Right forelimb (tissue), 1 donor: ENCODE measurements at regions not wholly inside any gene's neighbourhood (a gene's known extent, or its start where the extent isn't known, plus 50 kb on each side); places are given as distances from the start of the nearest gene placed in this dataset.

ENCODE experiments used
- DNase-seq: peaks from one replicate; pipeline ENCODE4 v3.0.0-alpha.2; 2018

DNA sequence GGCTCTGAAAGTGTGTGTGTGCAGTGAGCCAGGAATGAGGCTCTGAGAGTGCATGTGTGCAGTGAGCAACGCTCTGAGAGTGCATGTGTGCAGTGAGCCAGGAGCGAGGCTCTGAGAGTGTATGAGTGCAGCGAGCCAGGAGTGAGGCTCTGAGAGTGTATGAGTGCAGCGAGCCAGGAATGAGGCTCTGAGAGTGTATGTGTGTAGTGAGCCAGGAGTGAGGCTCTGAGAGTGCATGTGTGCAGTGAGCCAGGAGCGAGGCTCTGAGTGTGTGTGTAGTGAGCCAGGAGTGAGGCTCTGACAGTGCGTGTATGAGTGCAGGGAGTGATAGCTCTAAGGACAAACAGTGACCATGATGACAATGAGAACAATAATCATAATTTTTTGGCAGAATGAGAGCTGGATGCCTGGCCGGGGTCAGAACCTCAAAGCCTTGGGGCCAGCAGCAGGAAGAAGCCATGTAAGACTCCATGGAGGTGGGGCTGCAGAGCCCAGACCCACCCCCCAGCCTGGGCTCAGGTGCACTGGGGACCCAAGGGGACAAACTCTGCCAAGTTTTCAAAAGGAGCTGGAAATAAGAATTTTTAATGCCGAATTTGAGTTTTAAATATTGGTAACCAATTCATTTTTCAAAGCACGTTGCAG is 85.7 kb upstream of the PRR20G start:
- DNase-seq: peak; percentile 44

GRCh38 chr3:127371846-127372245 is 84.0 kb upstream of the PRR20G start:
- peak; percentile 13 for DNase-seq

GRCh38 chr3:127371334-127371733 is 83.5 kb upstream of the PRR20G start:
- peak; percentile 10 for DNase-seq

- no peak for DNase-seq
These were observed 83.1 kb upstream of the PRR20G start for GRCh38 chr3:127370906-127371305.

- DNase-seq: peak; percentile 24
These were observed 81.6 kb upstream of the PRR20G start for GRCh38 chr3:127369356-127369935.

- peak; percentile 23 for DNase-seq
These were observed 80.6 kb upstream of the PRR20G start for GRCh38 chr3:127368186-127369032.

GRCh38 chr3:127367593-127367992 is 79.7 kb upstream of the PRR20G start:
- DNase-seq: peak; percentile 11

DNA sequence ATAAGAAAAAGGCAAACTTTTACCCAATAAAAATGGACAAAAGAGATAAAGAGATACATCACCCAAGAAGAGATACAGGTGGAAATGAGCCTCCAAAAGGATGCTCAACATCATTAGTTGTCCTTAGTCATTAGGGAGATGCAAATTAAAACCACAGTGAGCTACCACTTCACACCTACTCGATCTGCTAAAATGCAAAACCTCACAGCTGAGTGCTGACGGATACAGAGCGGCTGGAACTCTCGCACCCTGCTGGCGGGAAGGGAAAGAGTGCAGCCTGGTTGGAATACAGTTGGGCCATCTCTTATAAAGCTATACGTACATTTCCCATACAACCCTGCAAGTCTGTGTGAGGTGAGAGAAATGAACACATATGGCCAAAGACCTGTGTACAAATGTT is 78.5 kb upstream of the PRR20G start:
- DNase-seq: no peak

GRCh38 chr3:127365163-127365798 is 77.4 kb upstream of the PRR20G start:
- no peak for DNase-seq

DNA sequence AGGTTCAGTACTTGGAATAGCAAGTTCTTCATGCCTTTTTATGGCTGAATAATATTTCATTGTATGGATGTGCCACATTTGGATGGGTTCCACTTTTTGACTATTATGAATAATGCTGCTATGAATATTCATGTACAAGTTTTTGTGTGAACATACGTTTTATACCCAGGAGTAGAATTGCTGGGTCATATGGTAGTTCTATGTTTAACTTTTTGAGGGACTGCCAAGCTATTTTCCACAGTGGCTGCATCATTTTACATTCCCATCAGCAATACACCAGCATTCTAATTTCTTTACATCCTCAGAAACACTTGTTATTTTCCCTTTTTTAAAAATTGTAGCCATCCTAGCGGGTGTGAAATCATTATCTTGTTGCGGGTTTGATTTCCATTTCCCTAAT is 76.0 kb upstream of the PRR20G start:
- DNase-seq: no peak

- DNase-seq: no peak
These were observed 75.3 kb upstream of the PRR20G start for GRCh38 chr3:127363171-127363570.

- no peak for DNase-seq
These were observed 72.8 kb upstream of the PRR20G start for GRCh38 chr3:127360647-127361046.

GRCh38 chr3:127358641-127359040 is 70.8 kb upstream of the PRR20G start:
- DNase-seq: no peak

DNA sequence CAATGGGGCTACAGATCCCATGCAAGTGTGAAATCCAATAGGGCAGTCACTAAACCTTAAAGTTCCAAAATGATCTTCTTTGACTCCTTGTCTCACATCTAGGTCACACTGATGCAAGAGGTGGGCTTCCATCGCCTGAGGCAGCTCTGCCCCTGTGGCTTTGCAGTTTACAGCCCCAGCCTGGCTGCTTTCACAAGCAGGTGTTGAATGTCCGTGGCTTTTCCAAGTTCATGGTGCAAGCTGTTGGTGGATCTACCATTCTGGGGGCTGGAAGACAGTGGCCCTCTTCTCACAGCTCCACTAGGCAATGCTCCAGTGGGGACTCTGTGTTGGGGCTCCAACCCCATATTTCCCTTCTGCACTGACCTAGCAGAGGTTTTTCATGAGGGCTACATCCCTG is 68.5 kb upstream of the PRR20G start:
- no peak for DNase-seq

GRCh38 chr3:127354761-127355160 is 66.9 kb upstream of the PRR20G start:
- no peak for DNase-seq

- no peak for DNase-seq
These were observed 64.8 kb upstream of the PRR20G start for GRCh38 chr3:127352612-127353011.

DNA sequence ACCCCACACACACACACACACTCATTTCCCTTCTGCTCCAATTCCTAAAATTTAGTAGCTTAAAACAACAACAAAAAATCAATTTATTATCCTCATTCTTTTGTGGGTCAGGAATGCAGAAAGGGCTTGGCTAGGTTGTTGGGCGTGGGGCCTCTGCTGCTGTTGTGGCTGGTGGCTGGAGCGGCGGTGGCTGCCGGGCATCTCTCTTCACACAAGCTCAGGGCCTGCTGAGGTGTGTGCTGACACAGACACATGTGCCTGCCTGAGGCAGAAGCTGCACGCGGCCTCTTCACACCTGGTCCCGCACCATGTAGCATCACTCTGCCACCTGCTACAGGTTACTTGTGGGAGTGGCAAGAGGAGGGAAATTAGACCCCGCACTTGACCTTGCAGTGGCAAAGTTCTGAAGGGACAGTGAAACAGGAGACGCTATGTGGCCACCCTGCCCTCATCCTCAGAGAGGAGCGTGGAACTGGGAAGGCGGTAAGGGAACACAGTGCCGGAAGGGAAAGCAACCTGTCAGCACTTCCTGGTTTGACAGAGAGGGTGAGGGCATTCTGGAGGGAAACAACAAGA is 64.0 kb upstream of the PRR20G start:
- DNase-seq: no peak

DNA sequence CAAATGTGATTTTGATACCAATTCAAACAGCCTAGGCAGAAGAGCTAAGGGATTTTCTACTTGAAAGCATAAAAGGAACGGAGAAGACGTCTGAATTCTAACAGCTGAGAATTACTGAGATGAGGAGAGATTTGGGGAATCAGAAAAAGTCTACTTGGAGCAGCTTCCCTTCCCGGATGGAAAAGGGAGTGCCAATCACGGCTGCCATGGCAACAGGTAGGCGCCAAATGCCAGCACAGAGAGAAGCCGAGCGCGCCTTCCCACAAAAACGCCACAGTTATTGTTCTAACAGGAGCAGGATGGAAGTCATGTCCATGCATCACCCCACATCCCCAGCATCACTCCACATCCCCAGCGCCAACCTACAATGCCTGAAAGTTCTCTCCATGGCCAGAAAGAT is 63.5 kb upstream of the PRR20G start:
- DNase-seq: no peak

DNA sequence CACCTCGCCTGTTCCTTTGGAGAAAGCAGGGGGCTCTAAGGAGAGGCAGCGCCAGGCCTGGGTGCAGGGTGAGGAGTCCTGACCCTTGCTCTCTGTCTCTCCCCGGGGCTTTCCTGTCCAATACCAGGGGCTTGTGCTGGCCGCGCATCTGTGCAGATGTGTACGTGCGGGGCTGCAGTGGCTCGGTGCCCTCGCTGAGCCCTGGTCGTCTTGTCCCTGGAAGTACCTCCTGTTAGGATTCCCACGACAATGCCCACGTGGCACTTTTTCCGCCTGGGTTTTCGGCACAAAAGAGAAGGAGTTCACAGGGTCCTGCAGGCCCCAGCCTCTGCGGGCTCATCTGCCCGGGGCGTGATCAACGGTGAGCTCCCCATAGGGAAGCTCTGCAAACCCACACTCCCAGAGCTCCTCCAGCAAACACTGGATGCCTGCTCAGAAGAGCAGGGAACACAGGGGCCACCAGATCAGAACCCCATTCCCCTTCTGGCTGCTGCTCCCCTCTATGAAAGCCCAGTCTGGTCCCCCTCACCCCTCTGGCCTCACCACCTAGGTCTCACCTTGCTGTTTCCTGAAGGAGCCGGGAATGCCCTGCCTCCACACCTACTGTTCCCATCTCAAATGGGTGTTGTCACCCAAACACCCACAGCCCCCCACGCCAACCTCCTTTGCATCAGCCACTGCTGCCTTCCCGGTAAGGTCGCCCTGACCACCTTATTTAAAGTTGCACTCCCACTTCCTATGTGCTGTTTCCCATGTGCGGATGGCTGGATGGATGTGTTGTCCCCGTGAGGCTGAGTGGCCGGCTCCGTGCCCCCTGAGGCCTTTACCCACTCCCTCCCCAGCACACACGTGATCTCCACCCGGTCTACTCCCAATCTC is 62.6 kb upstream of the PRR20G start:
- DNase-seq: no peak

DNA sequence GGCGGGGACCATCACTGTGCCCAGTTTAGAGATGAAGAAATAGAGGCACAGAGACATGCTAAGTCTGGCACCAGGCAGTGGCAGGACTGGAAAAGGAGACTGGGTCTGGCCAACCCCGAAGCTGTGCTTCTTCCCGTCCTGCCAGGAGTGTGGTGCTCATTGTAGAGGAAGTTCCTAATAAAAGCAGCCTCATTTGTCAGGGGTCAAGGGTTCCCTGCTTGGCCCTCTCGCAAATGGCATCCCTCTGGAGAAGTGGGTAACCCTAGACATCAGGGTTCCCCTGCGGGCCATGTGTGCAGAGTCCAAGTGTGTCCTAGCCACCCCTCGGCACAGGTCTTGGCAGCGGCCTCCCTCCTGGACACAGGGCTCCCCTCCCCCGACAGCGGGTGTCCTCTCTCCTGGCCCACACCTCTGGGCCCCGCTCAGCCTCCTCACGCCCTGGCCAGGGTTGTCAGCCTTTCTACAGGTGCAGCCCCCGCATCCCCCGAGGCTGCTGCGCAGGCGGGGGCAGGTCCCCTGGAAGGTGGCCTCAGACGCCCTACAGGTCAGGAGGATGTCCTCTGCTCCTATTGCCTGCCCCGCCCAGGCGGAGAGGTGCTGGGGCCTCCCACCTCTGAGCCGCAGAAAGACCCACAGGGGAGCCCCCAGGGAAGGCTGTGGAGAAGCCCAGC is 61.8 kb upstream of the PRR20G start:
- no peak for DNase-seq

DNA sequence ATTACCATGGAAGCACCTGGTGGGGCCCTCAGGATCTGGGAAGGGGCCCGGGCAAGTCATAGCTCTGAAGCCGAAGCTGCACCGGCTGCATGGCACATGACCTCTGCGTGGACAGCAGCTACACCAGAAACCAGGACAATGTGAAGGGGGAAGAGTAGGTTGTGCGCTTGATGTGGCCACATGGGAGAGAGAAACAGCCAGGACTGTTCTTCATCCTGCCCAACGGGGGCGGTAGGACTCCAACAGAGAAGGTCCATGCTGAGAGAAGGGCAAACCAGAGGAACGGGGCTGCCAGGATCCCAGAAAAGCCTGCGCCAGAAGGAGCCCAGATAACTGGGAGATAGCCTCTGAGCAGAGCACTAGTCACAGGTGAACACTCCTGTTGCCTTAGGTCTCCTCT is 54.9 kb upstream of the PRR20G start:
- no peak for DNase-seq
